HEK293 (cell line): ENCODE measurements at regions not wholly inside any gene's neighbourhood (a gene's known extent, or its start where the extent isn't known, plus 50 kb on each side); places are given as distances from the start of the nearest gene placed in this dataset.

ENCODE experiments used
- MYNN ChIP-seq: fragments of 450-650 bp; formaldehyde crosslinking; IDR thresholded peaks from 2 replicates; pipeline ENCODE4 v1.5.1; 2016; ENCODE audit warnings: missing biosample characterization, missing genetic modification characterization, borderline replicate concordance
- REST ChIP-seq: fragments of 450-650 bp; formaldehyde crosslinking; IDR thresholded peaks from 2 replicates; pipeline ENCODE4 v1.5.1; 2016; ENCODE audit warnings: missing biosample characterization, missing genetic modification characterization
- ZBTB48 ChIP-seq: fragments of 450-650 bp; formaldehyde crosslinking; IDR thresholded peaks from 2 replicates; pipeline ENCODE4 v1.5.1; 2016; ENCODE audit warnings: missing biosample characterization, missing genetic modification characterization
- ZBTB6 ChIP-seq: fragments of 450-650 bp; formaldehyde crosslinking; IDR thresholded peaks from 2 replicates; pipeline ENCODE4 v1.5.1; 2017; ENCODE audit warnings: missing biosample characterization, missing genetic modification characterization
- ZNF121 ChIP-seq: fragments of 450-650 bp; formaldehyde crosslinking; IDR thresholded peaks from 2 replicates; pipeline ENCODE4 v1.5.1; 2016; ENCODE audit warnings: missing biosample characterization, missing genetic modification characterization
- ZNF561 ChIP-seq: fragments of 450-650 bp; IDR thresholded peaks from 2 replicates; pipeline ENCODE4 v1.5.1; 2018; ENCODE audit warnings: missing biosample characterization, missing genetic modification characterization, borderline replicate concordance
- TF ChIP-seq, protein P1 (sequence below): fragments of 450-650 bp; formaldehyde crosslinking; IDR thresholded peaks from 2 replicates; pipeline ENCODE4 v1.5.1; 2016; ENCODE audit warnings: missing biosample characterization, missing genetic modification characterization
- TF ChIP-seq, protein P2 (sequence below): fragments of 450-650 bp; formaldehyde crosslinking; conservative IDR thresholded peaks from 2 replicates; pipeline ENCODE4 v1.5.1; 2016; ENCODE audit warnings: low read depth, missing biosample characterization, missing genetic modification characterization

DNA sequence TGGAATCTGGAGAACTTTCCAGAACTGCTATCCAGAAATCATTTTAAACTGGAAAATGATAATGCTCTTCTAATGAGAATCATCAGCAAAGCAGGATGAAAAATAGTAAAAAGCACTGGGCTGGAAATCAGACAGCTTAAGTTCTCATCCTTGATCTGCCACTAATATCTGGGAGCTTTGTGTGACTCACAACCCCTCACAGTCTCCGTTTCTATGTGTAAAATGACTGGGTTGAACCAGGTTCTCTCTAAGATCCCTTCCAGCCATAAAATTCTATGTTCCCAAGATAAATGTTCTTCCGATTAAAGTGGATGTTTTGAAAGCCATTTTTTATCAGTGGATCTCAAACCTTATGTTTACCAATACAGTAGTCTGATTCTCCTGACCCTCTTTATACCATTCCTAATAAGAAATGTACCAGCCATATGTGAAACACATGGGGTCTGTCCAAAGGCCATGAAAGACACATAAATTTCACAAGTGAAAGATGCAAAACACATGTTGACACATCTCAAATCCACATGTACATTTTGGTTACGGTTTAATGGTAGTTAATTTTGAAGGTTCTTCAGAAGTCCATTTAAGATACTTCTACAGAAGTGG, 188.8 kb downstream of the EN1 start:
- TF ChIP-seq, protein P1, sequence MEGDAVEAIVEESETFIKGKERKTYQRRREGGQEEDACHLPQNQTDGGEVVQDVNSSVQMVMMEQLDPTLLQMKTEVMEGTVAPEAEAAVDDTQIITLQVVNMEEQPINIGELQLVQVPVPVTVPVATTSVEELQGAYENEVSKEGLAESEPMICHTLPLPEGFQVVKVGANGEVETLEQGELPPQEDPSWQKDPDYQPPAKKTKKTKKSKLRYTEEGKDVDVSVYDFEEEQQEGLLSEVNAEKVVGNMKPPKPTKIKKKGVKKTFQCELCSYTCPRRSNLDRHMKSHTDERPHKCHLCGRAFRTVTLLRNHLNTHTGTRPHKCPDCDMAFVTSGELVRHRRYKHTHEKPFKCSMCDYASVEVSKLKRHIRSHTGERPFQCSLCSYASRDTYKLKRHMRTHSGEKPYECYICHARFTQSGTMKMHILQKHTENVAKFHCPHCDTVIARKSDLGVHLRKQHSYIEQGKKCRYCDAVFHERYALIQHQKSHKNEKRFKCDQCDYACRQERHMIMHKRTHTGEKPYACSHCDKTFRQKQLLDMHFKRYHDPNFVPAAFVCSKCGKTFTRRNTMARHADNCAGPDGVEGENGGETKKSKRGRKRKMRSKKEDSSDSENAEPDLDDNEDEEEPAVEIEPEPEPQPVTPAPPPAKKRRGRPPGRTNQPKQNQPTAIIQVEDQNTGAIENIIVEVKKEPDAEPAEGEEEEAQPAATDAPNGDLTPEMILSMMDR (tag by site-specific recombination), result no peak
- TF ChIP-seq ZBTB48, result no peak
- TF ChIP-seq ZNF561 (tag by site-specific recombination), result no peak
- TF ChIP-seq, protein P2, sequence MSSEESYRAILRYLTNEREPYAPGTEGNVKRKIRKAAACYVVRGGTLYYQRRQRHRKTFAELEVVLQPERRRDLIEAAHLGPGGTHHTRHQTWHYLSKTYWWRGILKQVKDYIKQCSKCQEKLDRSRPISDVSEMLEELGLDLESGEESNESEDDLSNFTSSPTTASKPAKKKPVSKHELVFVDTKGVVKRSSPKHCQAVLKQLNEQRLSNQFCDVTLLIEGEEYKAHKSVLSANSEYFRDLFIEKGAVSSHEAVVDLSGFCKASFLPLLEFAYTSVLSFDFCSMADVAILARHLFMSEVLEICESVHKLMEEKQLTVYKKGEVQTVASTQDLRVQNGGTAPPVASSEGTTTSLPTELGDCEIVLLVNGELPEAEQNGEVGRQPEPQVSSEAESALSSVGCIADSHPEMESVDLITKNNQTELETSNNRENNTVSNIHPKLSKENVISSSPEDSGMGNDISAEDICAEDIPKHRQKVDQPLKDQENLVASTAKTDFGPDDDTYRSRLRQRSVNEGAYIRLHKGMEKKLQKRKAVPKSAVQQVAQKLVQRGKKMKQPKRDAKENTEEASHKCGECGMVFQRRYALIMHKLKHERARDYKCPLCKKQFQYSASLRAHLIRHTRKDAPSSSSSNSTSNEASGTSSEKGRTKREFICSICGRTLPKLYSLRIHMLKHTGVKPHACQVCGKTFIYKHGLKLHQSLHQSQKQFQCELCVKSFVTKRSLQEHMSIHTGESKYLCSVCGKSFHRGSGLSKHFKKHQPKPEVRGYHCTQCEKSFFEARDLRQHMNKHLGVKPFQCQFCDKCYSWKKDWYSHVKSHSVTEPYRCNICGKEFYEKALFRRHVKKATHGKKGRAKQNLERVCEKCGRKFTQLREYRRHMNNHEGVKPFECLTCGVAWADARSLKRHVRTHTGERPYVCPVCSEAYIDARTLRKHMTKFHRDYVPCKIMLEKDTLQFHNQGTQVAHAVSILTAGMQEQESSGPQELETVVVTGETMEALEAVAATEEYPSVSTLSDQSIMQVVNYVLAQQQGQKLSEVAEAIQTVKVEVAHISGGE (tag by site-specific recombination), result no peak
- TF ChIP-seq ZBTB6 (tag by site-specific recombination), result no peak
- TF ChIP-seq REST, result no peak
- no peak for TF ChIP-seq ZNF121 (tag by site-specific recombination)
- no peak for TF ChIP-seq MYNN
